NCI-H1092 treated with DMSO at 0.1 percent for 48 hours (cell line): ENCODE measurements at regions not wholly inside any gene's neighbourhood (a gene's known extent, or its start where the extent isn't known, plus 50 kb on each side); places are given as distances from the start of the nearest gene placed in this dataset.

Source experiments
- DNase-seq: peaks from one replicate; lab custom pipeline; 2025; lab: John Stamatoyannopoulos, UW

DNA sequence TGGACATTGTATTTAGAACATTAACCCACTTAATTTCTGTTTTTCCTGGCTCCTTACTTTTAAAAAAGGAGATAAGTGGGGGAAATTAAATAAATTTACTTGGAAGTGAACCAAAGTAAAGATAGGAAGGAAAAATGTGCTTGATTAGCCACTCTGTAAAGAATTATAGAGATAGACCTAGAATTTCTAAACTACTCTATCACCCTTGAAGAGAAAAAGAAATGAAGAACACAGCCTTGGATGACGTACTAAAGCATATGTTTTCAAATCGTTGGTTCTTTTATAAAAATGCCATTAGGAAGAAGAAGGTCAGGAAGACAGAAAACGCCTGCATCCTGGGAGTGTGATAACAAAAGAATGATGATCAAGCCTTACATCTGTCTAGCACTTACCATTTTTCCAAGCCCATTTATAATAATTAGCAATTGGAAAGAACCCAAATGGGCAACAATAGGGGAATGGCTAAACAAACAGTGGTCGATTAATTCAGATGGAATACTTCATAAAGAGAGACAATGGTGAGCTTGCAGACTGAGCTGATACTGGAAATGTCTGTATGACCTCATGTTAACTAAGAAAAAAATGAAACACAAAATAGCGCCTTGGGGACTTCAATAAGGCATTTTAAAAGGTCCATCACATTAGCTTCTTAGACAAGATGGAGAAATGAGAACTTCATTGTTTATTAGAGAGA, 81.0 kb upstream of the LRRC55 start:
- DNase-seq: peak; percentile 81

DNA sequence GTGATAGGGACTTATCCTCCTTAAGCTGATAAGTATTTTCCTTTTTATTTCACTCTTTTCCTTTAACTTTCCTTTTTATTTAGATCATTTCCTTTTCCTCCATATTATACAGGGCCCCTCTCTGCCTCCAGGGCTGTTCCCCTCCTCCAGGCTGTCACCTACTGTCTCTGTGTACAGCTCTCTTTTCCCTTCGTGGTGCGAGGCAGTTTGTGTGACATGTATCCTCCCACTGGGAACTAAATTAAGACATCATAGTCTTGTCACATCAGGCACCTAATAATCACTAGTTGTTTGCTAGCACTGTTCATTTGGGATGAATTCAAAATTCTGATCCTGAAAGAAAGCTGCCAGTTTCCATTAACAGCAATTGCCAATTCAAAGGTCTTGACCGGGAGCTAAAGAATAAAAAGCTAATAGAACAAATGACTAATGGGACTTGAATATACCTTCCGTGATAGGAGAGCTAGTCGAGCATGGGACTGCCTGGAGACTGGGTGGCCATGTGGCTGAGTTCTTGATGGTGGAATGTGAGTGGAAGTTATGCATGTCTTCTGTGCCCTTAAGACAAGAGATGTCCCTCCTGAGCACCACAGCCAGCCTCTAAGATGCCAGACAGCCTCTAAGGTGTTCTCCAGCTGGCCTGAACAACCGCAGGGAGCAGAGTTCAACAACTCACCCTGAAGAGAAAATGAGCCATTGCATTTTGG, 77.7 kb upstream of the LRRC55 start:
- DNase-seq: no peak

DNA sequence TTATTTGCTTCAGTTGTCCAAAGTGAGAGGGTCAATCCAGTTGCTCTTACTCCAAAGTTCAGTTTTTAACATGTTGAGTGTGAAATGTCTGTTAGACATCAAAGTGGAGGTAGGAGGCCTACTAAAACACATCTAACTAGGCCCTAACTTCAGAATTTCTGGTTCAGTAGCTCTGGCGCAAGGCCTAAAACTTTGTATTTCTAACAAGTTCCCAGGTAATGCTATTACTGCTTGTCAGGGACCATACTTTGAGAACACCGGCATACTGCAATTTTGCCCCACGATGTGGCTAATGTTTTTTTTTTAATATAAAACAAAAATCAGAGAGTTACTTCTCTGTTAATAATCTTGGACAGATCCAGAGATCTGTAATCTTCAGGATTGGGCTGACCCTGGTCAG, 72.4 kb upstream of the LRRC55 start:
- DNase-seq: no peak

DNA sequence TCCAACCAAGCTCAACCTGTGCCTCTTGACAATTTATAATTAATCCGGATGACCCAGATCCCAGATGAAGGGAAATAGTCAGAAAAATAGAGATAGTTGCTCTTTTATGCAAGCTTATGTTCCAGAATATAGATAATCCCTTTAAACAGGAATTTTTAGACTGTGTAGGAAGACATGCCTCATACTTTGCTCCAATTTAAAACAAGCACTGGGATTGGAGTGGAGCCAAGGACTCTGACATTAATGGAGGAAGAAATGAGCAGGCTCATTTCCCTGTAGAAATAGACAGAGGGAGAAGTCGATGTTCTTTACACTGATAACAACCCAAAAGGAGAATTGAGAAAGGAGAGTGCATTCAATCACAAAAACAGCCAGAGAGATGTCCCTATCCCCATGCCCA, 70.1 kb upstream of the LRRC55 start:
- no peak for DNase-seq

DNA sequence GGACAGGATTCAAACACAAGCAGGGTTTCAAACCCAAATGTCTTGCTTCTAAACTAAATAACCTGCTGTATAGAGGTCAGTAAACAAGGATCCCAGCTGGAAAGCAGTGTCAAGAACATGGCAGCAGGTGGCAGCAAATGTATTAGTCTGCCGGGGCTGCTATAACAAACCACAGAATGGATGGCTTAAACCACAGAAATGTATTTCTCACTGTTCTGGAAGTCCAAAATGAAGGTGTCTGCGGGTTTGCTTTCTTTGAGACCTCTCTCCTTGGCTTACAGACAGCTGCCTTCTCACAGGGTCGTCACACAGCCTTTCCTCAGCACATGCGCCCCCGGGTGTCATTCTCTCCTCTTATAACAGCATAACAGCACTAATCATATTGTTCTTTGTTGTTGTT, 65.1 kb upstream of the LRRC55 start:
- peak; percentile 60 for DNase-seq

DNA sequence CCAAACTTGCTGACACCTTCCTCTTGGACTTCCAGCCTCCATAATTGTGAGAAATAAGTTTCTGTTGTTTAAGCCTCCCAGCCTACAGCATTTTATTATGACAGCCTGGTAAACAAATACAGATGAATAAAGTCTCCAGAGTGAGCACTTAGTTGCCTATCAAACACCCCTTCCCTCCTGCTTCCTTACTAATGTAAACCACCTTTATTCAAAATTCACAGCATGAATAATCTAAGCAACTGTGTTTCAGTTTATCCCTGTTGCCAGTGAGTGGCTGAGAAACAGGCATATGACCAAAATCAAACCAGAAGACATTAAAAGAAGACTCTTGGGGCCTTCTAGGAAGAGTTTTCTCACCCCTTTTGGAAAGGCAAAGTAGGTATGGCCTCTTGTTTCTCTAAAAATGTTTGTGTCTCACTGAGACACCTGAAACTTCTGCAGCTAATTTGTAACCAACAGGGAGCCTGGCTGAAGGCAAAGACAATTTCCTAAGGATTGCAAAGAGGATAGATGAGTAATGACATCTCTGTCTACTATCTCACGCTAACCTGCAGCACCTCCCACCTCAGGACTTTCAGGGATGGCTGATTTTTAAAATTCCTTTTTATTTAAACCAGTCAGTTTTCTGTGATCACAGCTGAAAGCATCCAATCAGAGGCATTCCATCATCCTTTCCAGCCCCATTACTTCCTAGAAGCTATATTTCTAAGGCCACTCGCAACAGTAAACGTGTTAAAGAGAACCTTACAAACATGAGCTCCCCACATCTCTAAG, 61.4 kb upstream of the LRRC55 start:
- DNase-seq: no peak

DNA sequence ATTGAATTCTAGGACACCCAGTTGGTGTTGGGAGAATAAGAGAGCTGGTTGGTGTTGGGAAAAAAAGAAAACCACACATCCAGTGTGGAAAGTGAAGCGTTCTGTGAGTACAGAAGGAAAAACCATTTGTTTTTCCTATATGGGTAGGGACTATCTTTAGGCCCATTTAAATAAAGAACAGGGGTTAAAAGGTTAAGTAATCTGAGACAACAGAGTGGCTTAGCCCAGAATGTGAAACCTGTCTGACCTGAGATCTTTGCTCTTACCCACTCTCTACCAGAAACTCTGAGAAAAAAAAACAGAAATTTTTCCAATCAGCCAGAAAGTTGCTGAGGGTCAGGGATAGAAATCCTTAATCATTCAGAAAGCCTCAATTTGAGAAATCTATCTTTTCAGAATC, 59.8 kb upstream of the LRRC55 start:
- no peak for DNase-seq

DNA sequence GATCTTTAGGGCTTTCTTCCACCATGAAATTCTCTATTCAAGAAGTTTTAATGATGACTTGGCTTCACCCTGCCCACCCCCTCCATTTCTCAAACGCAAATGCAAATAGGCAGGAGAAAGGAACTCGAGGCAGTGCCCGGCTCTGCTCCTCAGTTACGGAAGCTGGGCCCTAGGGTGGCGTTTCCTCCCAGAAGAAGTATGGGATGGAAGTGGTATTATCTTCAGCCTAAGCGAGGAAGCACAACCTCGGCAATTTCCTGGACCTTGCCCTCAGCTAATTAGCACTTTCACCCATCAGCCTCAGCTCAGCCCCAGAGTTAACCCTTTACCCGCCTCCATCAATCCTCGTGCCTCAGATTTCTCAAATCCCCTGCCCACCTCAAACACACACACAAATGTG, 58.2 kb upstream of the LRRC55 start:
- DNase-seq: no peak

DNA sequence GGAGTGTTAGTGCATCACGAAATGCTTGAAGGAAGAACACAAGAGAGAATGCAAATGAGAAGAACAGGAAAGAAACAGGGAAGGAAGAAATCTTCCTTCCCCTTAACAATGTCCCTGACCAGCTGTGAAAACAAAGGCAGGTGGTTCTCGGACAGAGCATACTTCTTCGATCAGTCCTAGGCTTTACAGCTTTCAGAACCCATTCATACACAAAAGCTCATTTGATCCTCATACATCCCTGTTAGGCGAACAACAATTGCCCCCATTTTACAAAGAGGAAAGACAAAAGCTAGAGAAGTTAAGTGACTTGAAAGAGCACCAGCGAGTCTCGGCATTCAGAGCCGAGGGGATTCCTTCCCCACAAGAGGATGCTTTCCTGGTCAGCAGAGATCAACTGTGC, 57.2 kb upstream of the LRRC55 start:
- no peak for DNase-seq

DNA sequence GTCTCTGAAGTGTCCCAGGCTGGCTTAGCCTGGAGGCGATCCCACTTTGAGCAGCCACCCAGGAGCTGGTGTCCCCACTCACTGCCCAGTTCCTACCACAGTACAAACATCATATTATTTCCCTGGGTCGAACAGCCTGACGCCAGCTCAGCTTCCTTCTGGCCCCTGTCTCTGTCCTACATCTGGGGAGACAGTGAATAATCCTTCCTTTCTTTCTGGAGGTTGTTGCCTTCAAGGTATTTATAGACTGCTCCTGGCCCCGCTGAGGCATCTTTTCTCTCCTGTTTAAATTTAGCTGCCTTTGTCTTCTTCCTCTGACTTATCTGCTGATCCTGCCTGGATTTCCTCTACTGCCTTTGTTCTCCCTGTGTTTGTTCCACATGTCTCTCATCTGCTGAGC, 56.8 kb upstream of the LRRC55 start:
- DNase-seq: no peak

DNA sequence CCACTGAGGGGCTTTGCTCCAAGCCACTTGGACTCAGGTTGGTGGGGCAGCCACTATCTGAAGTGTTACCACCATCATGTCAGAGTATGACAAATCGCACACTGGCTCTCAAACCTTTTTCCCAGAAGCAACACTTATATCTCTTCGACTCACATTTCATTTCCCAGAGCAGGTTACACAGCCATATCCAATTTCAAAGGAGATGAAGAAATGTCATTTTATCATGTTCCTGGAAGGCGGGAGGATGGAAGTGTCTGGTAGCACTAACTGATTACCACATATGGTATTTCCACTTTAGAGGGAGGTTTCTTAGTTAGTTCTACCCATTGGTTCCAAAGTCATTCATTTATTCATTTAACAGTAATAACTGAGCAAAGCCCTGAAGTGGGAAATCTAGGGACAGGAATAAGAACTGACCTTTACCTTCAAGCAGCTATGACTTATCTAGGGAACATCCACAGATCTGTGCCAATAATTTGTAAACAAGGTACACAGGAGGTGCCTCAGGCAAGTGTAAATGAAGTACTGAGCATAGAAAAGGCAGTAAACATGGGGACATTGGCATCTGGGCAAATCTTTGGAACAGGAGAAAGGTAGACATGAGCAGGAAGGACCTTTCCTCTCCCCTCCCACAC, 54.9 kb upstream of the LRRC55 start:
- DNase-seq: no peak

DNA sequence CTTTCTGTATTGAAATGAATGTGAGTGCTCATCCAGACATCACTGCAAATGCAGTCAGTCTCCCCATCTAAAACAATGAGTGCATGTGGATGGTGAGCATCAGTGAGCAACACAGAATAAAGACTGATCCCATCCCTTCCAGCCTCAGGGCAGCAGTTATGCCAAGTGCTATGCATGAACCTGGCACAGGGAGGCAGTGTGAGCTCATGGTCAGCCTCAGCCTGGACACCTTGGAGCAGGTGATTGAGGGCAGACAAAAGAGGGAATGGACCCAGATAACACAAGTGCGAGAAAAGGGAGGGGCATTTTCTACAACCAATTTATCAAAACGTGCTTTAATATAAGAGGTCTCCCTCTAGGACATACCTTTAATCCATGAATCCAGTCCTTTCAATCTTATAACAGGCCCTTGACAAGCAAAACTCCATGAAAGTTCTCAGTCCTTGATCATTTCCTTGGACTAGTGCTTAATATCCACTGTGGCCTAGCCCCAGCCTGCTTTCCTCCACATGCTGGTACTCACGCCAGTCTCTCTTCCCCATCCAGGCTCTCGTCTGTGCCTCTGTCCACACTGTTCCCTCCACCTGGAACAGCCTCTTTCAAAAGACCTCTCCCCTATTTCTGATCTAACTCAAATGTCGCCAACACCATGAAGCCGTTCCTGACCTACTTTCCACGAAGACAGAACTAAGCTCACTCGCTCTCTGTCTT, 50.5 kb upstream of the LRRC55 start:
- peak; percentile 15 for DNase-seq
